ENCODE measurements at regions not wholly inside any gene's neighbourhood (a gene's known extent, or its start where the extent isn't known, plus 50 kb on each side); places are given as distances from the start of the nearest gene placed in this dataset.

- TF ChIP-seq CTCF (IDR thresholded peaks at IDR 0.05; ENCODE audit: insufficient read depth, low read depth, low read length), result no peak
- POLR2A ChIA-PET, result no interaction called here
Observed at GRCh38 chr12:67759829-67760228, 111.3 kb downstream of the DYRK2 start.

GRCh38 chr12:67760586-67761275 is 112.2 kb downstream of the DYRK2 start:
- ChIA-PET CTCF (interaction anchor here (1.6 kb wide), 1 partner anchor 10 kb away, joined by 4 read pairs; no protein-coding TSS in a partner anchor), POLR2A (no interaction called here)
- Histone ChIP-seq H3K36me3 (ENCODE audit: control insufficient read depth, insufficient read depth, low read length) (no peaks in the 10 kb centered on the region), H3K4me3 (ENCODE audit: low read depth, low read length) (no peak overlapping the region), H3K27me3 (ENCODE audit: control insufficient read depth, insufficient read depth, low read length) (no peaks in the 10 kb centered on the region)
- DNase-seq (ENCODE audit: low read depth), result no peak
- no peak for TF ChIP-seq CTCF (IDR thresholded peaks at IDR 0.05; ENCODE audit: insufficient read depth, low read depth, low read length)

More at GRCh38 chr12:67759829-67760228, 111.3 kb downstream of the DYRK2 start:
- DNase-seq (ENCODE audit: low read depth), result no peak
- H3K36me3 ChIP-seq (ENCODE audit: control insufficient read depth, insufficient read depth, low read length), result no peaks in the 10 kb centered on the region
- no peaks in the 10 kb centered on the region for H3K27me3 ChIP-seq (ENCODE audit: control insufficient read depth, insufficient read depth, low read length)
- CTCF ChIA-PET, result no interaction called here
- H3K4me3 ChIP-seq (ENCODE audit: low read depth, low read length), result no peak overlapping the region

GRCh38 chr12:67761566-67761965 is 113.0 kb downstream of the DYRK2 start:
- Histone ChIP-seq H3K4me3 (ENCODE audit: low read depth, low read length) (no peak overlapping the region), H3K27me3 (ENCODE audit: control insufficient read depth, insufficient read depth, low read length) (no peaks in the 10 kb centered on the region), H3K36me3 (ENCODE audit: control insufficient read depth, insufficient read depth, low read length) (no peaks in the 10 kb centered on the region)
- CTCF ChIA-PET, result interaction anchor here (1.6 to 1.7 kb wide), 2 partner anchors 11 to 21 kb away, joined by 3 to 4 read pairs; no protein-coding TSS in a partner anchor
- POLR2A ChIA-PET, result no interaction called here
- no peak for TF ChIP-seq CTCF (IDR thresholded peaks at IDR 0.05; ENCODE audit: insufficient read depth, low read depth, low read length)
- no peak for DNase-seq (ENCODE audit: low read depth)

GRCh38 chr12:67764055-67764454 is 115.5 kb downstream of the DYRK2 start:
- TF ChIP-seq CTCF (IDR thresholded peaks at IDR 0.05; ENCODE audit: insufficient read depth, low read depth, low read length), result no peak
- DNase-seq (ENCODE audit: low read depth), result no peak
- H3K4me3 ChIP-seq (ENCODE audit: low read depth, low read length), result no peak overlapping the region
- CTCF ChIA-PET, result interaction anchor here (2.6 kb wide), 1 partner anchor 13 kb away, joined by 9 read pairs; no protein-coding TSS in a partner anchor
- no peaks in the 10 kb centered on the region for H3K36me3 ChIP-seq (ENCODE audit: control insufficient read depth, insufficient read depth, low read length)
- H3K27me3 ChIP-seq (ENCODE audit: control insufficient read depth, insufficient read depth, low read length), result no peaks in the 10 kb centered on the region
- POLR2A ChIA-PET, result no interaction called here

GRCh38 chr12:67764946-67765619 is 116.5 kb downstream of the DYRK2 start:
- CTCF ChIA-PET, result no interaction called here
- TF ChIP-seq CTCF (IDR thresholded peaks at IDR 0.05; ENCODE audit: insufficient read depth, low read depth, low read length), result no peak
- Histone ChIP-seq H3K4me3 (ENCODE audit: low read depth, low read length) (no peak overlapping the region), H3K27me3 (ENCODE audit: control insufficient read depth, insufficient read depth, low read length) (no peaks in the 10 kb centered on the region), H3K36me3 (ENCODE audit: control insufficient read depth, insufficient read depth, low read length) (no peaks in the 10 kb centered on the region)
- no peak for DNase-seq (ENCODE audit: low read depth)
- POLR2A ChIA-PET, result no interaction called here

Measured in BJ (cell line).